ENCODE measurements at regions not wholly inside any gene's neighbourhood (a gene's known extent, or its start where the extent isn't known, plus 50 kb on each side); places are given as distances from the start of the nearest gene placed in this dataset.

- intact Hi-C loops (cut with DNase I) = no loop called here
- 7 to 30% (median 7%) methylated on average over 11 of the region's 11 CpGs for WGBS, 3 donors
- Histone ChIP-seq H3K27ac (no peak overlapping the region), H3K36me3 (no peaks in the 10 kb centered on the region), H3K4me3 (no peak overlapping the region), H3K4me1 (ENCODE audit: insufficient read depth) (peaks cover 5% of the 10 kb centered on the region), H3K27me3 (no peaks in the 10 kb centered on the region), H3K9me3 (no peaks in the 10 kb centered on the region)
- TF ChIP-seq CTCF (IDR thresholded peaks at IDR 0.05) = no peak
- TF ChIP-seq EP300 (IDR thresholded peaks at IDR 0.05) = no peak
- TF ChIP-seq POLR2A (IDR thresholded peaks at IDR 0.05) = no peak
- DNase-seq = peak in 4 of 5 donors; percentile 10 to 51 (median 18)
Observed at GRCh38 chr20:2237059-2237458, 58.7 kb upstream of the TGM3 start.

- no peak overlapping the region for H3K27ac ChIP-seq
- no peak for DNase-seq
- no peaks in the 10 kb centered on the region for H3K9me3 ChIP-seq
- TF ChIP-seq POLR2A (IDR thresholded peaks at IDR 0.05) (no peak), CTCF (IDR thresholded peaks at IDR 0.05) (no peak), EP300 (IDR thresholded peaks at IDR 0.05) (no peak)
- H3K36me3 ChIP-seq = no peaks in the 10 kb centered on the region
- 85 to 91% (median 89%) methylated on average over 2 of the region's 2 CpGs for WGBS, 3 donors
- H3K27me3 ChIP-seq = no peaks in the 10 kb centered on the region
- intact Hi-C loops (cut with DNase I) = no loop called here
- no peak overlapping the region for H3K4me3 ChIP-seq
- peaks cover 5% of the 10 kb centered on the region for H3K4me1 ChIP-seq (ENCODE audit: insufficient read depth)
Observed at GRCh38 chr20:2238601-2239000, 57.2 kb upstream of the TGM3 start.

- H3K9me3 ChIP-seq = no peaks in the 10 kb centered on the region
- no peak overlapping the region for H3K4me3 ChIP-seq
- H3K27me3 ChIP-seq = no peaks in the 10 kb centered on the region
- H3K36me3 ChIP-seq = no peaks in the 10 kb centered on the region
- peaks cover 5% of the 10 kb centered on the region for H3K4me1 ChIP-seq (ENCODE audit: insufficient read depth)
- intact Hi-C loops (cut with DNase I) = loop anchor here in 1 of 4 donors (10.0 kb wide), 1 partner anchor 64 kb away; no protein-coding TSS in a partner anchor
- WGBS, 3 donors = 68 to 79% (median 78%) methylated on average over 3 to 4 of the region's 4 CpGs
- no peak for DNase-seq
- TF ChIP-seq CTCF (IDR thresholded peaks at IDR 0.05) (no peak), EP300 (IDR thresholded peaks at IDR 0.05) (no peak), POLR2A (IDR thresholded peaks at IDR 0.05) (no peak)
- H3K27ac ChIP-seq = no peak overlapping the region
Observed at GRCh38 chr20:2240835-2241234, 55.0 kb upstream of the TGM3 start.

GRCh38 chr20:2242678-2243077, 53.1 kb upstream of the TGM3 start:
- H3K36me3 ChIP-seq = no peaks in the 10 kb centered on the region
- H3K27ac ChIP-seq = no peak overlapping the region
- H3K27me3 ChIP-seq = no peaks in the 10 kb centered on the region
- no peaks in the 10 kb centered on the region for H3K9me3 ChIP-seq
- 73 to 81% (median 79%) methylated on average over 2 of the region's 2 CpGs for WGBS, 3 donors
- no peak for TF ChIP-seq POLR2A (IDR thresholded peaks at IDR 0.05)
- no peak for TF ChIP-seq EP300 (IDR thresholded peaks at IDR 0.05)
- TF ChIP-seq CTCF (IDR thresholded peaks at IDR 0.05) = no peak
- no peak for DNase-seq
- no peaks in the 10 kb centered on the region for H3K4me1 ChIP-seq (ENCODE audit: insufficient read depth)
- no peak overlapping the region for H3K4me3 ChIP-seq
- intact Hi-C loops (cut with DNase I) = loop anchor here in 1 of 4 donors (10.0 kb wide), 1 partner anchor 62 kb away; no protein-coding TSS in a partner anchor

Measured in ovary (tissue), 7 donors.